Natural killer cell (primary cell): ENCODE measurements at regions not wholly inside any gene's neighbourhood (a gene's known extent, or its start where the extent isn't known, plus 50 kb on each side); places are given as distances from the start of the nearest gene placed in this dataset.

Experiments
- ATAC-seq, 3 donors: fragments of 150-1000 bp in 2 of 3; fragments of 200-7000 bp in 1 of 3; cut with Tn5 transposase; 1 replicate in 1 of 3; 2 replicates in 2 of 3; pipeline ENCODE4 v1.10.0; 2021; ENCODE audit warnings: mild to moderate bottlenecking in 2 of 3, moderate library complexity in 2 of 3
- DNase-seq, 2 donors: peaks; one replicate each; pipeline versions ENCODE4 v3.0.0 to v3.0.0-alpha.2; 2013 to 2021; ENCODE audit warnings: mixed read lengths in 1 of 2
- H3K27ac ChIP-seq: one replicate; pipeline ENCODE4 v1.5.1; 2013; ENCODE audit warnings: mild to moderate bottlenecking, low read length
- H3K27me3 ChIP-seq: one replicate; pipeline ENCODE4 v1.6.1; 2013; ENCODE audit warnings: low read length; ENCODE audit not compliant: control insufficient read depth, insufficient read depth
- H3K36me3 ChIP-seq: one replicate; pipeline ENCODE4 v1.6.1; 2013; ENCODE audit warnings: low read length; ENCODE audit not compliant: control insufficient read depth, insufficient read depth
- H3K4me1 ChIP-seq: one replicate; pipeline ENCODE4 v1.6.1; 2013; ENCODE audit warnings: low read length; ENCODE audit not compliant: control insufficient read depth, insufficient read depth
- H3K4me3 ChIP-seq: one replicate; pipeline ENCODE4 v1.5.1; 2013; ENCODE audit warnings: low read length
- H3K9me3 ChIP-seq: one replicate; pipeline ENCODE4 v1.6.1; 2013; ENCODE audit warnings: low read length; ENCODE audit not compliant: control insufficient read depth, insufficient read depth
- H3K27ac Mint-ChIP-seq, 2 donors: one replicate each; pipeline ENCODE4 v1.8.0; 2022; ENCODE audit warnings: mild to moderate bottlenecking in 2 of 2, mixed read lengths in 2 of 2, moderate library complexity in 1 of 2
- H3K27me3 Mint-ChIP-seq, 2 donors: one replicate each; pipeline ENCODE4 v1.8.0; 2022; ENCODE audit warnings: low read depth in 2 of 2, mixed read lengths in 2 of 2
- H3K36me3 Mint-ChIP-seq: one replicate; pipeline ENCODE4 v1.8.0; 2022; ENCODE audit warnings: mixed read lengths
- H3K4me1 Mint-ChIP-seq, 2 donors: one replicate each; pipeline ENCODE4 v1.8.0; 2022; ENCODE audit warnings: mixed read lengths in 2 of 2
- H3K4me3 Mint-ChIP-seq: one replicate; pipeline ENCODE4 v1.8.0; 2022; ENCODE audit warnings: mild to moderate bottlenecking, moderate library complexity, mixed read lengths
- H3K9me3 Mint-ChIP-seq, 2 donors: one replicate each; pipeline ENCODE4 v1.8.0; 2022; ENCODE audit warnings: mixed read lengths in 2 of 2
- WGBS: methylation state at CpG from one replicate; pipeline ENCODE4 v1.1.7; 2013; ENCODE audit warnings: missing lambda C conversion rate; ENCODE audit not compliant: insufficient coverage; 5-methylcytosine and 5-hydroxymethylcytosine counted together
- intact Hi-C: fragments of 100-400 bp; cut with micrococcal nuclease; formaldehyde crosslinking; loops from one replicate; pipeline ENCODE4 v1.14.2; 2022
- TF ChIP-seq, protein P1 (sequence below): fragments of 200-600 bp; IDR thresholded peaks from one replicate; pipeline ENCODE4 v1.8.0; 2022; ENCODE audit warnings: antibody characterized with exemption

GRCh38 chr3:87507753-87508152 is 231.4 kb upstream of the POU1F1 start:
- no peaks in the 10 kb centered on the region for H3K36me3 ChIP-seq
- DNase-seq (no peak), ATAC-seq (no peak)
- no peaks in the 10 kb centered on the region for H3K4me1 ChIP-seq
- WGBS: 80% methylated on average over 1 of the region's 1 CpG
- TF ChIP-seq, protein P1, sequence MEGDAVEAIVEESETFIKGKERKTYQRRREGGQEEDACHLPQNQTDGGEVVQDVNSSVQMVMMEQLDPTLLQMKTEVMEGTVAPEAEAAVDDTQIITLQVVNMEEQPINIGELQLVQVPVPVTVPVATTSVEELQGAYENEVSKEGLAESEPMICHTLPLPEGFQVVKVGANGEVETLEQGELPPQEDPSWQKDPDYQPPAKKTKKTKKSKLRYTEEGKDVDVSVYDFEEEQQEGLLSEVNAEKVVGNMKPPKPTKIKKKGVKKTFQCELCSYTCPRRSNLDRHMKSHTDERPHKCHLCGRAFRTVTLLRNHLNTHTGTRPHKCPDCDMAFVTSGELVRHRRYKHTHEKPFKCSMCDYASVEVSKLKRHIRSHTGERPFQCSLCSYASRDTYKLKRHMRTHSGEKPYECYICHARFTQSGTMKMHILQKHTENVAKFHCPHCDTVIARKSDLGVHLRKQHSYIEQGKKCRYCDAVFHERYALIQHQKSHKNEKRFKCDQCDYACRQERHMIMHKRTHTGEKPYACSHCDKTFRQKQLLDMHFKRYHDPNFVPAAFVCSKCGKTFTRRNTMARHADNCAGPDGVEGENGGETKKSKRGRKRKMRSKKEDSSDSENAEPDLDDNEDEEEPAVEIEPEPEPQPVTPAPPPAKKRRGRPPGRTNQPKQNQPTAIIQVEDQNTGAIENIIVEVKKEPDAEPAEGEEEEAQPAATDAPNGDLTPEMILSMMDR: no peak
- Mint-ChIP-seq H3K36me3 (no peaks in the 10 kb centered on the region), H3K27me3 (no peaks in the 10 kb centered on the region), H3K4me3 (no peak overlapping the region), H3K27ac (no peak overlapping the region), H3K4me1 (no peaks in the 10 kb centered on the region), H3K9me3 (peaks cover 0 to under 1% of the 10 kb centered on the region in 2 donors)
- no peak overlapping the region for H3K4me3 ChIP-seq
- H3K27ac ChIP-seq: no peak overlapping the region
- intact Hi-C loops: no loop called here
- H3K27me3 ChIP-seq: no peaks in the 10 kb centered on the region
- H3K9me3 ChIP-seq: no peaks in the 10 kb centered on the region

GRCh38 chr3:87503900-87504498 is 227.6 kb upstream of the POU1F1 start:
- 59% methylated on average over 7 of the region's 8 CpGs for WGBS
- Histone ChIP-seq H3K4me1 (no peaks in the 10 kb centered on the region), H3K27me3 (no peaks in the 10 kb centered on the region), H3K36me3 (no peaks in the 10 kb centered on the region), H3K4me3 (no peak overlapping the region), H3K9me3 (no peaks in the 10 kb centered on the region), H3K27ac (no peak overlapping the region)
- peaks cover 0 to 2% of the 10 kb centered on the region in 2 donors for H3K9me3 Mint-ChIP-seq
- DNase-seq (peak in 1 of 2 donors; percentile 12), ATAC-seq (no peak)
- no peaks in the 10 kb centered on the region for H3K27me3 Mint-ChIP-seq
- H3K4me1 Mint-ChIP-seq: no peaks in the 10 kb centered on the region
- TF ChIP-seq, protein P1: no peak
- intact Hi-C loops: no loop called here
- no peak overlapping the region for H3K27ac Mint-ChIP-seq
- no peak overlapping the region for H3K4me3 Mint-ChIP-seq
- no peaks in the 10 kb centered on the region for H3K36me3 Mint-ChIP-seq

DNA sequence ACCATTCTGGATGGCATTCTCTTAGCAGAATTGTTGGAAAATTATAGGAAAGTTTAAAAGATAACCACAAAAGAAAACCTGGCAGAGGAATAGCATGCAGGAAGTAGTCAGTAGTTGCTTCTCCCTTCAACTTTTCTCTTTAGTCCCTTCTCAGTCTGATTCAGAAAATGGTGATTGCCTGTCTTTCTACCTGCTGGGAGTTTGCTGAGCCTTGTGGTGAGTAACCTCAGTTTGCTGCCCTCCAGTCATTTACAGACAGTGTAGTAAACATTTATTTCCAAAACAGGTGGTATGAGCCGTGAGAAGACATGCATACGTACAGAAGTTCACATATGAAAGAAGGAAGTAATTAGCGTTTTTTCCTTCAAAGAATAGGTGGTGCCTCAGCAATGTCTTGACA is 224.7 kb upstream of the POU1F1 start:
- intact Hi-C loops: no loop called here
- H3K4me3 Mint-ChIP-seq: no peak overlapping the region
- no peak overlapping the region for H3K27ac Mint-ChIP-seq
- no peaks in the 10 kb centered on the region for H3K4me1 Mint-ChIP-seq
- DNase-seq: no peak
- Histone ChIP-seq H3K9me3 (no peaks in the 10 kb centered on the region), H3K4me1 (no peaks in the 10 kb centered on the region), H3K27me3 (no peaks in the 10 kb centered on the region), H3K36me3 (no peaks in the 10 kb centered on the region), H3K27ac (no peak overlapping the region), H3K4me3 (no peak overlapping the region)
- ATAC-seq: no peak
- 67% methylated on average over 3 of the region's 3 CpGs for WGBS
- peaks cover under 1 to 2% of the 10 kb centered on the region in 2 donors for H3K9me3 Mint-ChIP-seq
- H3K27me3 Mint-ChIP-seq: no peaks in the 10 kb centered on the region
- no peaks in the 10 kb centered on the region for H3K36me3 Mint-ChIP-seq
- TF ChIP-seq, protein P1: no peak
